HEK293 (cell line): ENCODE measurements at regions not wholly inside any gene's neighbourhood (a gene's known extent, or its start where the extent isn't known, plus 50 kb on each side); places are given as distances from the start of the nearest gene placed in this dataset.

ENCODE experiments used
- CTCF ChIA-PET: fragments of 350-600 bp; formaldehyde crosslinking; extraction: SDS; loops from one replicate; lab custom pipeline; 2021; ENCODE audit warnings: antibody characterized with exemption; lab: Yijun Ruan, JAX
- POLR2A ChIA-PET: fragments of 300-600 bp; formaldehyde crosslinking; extraction: SDS; loops from one replicate; lab custom pipeline; 2020; ENCODE audit warnings: antibody characterized with exemption, inconsistent platforms; lab: Yijun Ruan, JAX
- H3K27ac ChIP-seq: fragments of 200-500 bp; sonication (Bioruptor generic); 2 replicates; pipeline ENCODE4 v1.5.1; 2014; ENCODE audit warnings: low read depth, low read length, control low read depth, inconsistent platforms; ENCODE audit errors: extremely low read depth
- H3K36me3 ChIP-seq, 2 experiments: fragments of 200-500 bp in 1 of 2; sonication (Bioruptor generic) in 1 of 2; 1 replicate in 1 of 2; 2 replicates in 1 of 2; pipeline ENCODE4 v1.5.1; 2014 to 2017; ENCODE audit warnings: inconsistent platforms in 2 of 2, low read length in 2 of 2; ENCODE audit not compliant: control insufficient read depth in 2 of 2, insufficient read depth in 1 of 2
- H3K4me1 ChIP-seq: fragments of 200-500 bp; sonication (Bioruptor generic); 2 replicates; pipeline ENCODE4 v1.5.1; 2014; ENCODE audit warnings: mild to moderate bottlenecking, low read length, inconsistent platforms; ENCODE audit not compliant: control insufficient read depth, insufficient read depth
- H3K4me3 ChIP-seq: 2 replicates; pipeline ENCODE4 v1.5.1; 2011; ENCODE audit warnings: low read depth, mild to moderate bottlenecking, control low read depth, low read length, moderate library complexity
- H3K9me3 ChIP-seq: fragments of 200-500 bp; sonication (Bioruptor generic); 2 replicates; pipeline ENCODE4 v1.5.1; 2014; ENCODE audit warnings: low read depth, low read length, inconsistent platforms; ENCODE audit not compliant: control insufficient read depth, insufficient read depth
- ATF2 ChIP-seq: fragments of 450-650 bp; formaldehyde crosslinking; IDR thresholded peaks from 2 replicates; pipeline ENCODE4 v1.5.1; 2016; ENCODE audit warnings: missing biosample characterization, missing genetic modification characterization, low read depth
- BCL11A ChIP-seq: fragments of 450-650 bp; formaldehyde crosslinking; IDR thresholded peaks from 2 replicates; pipeline ENCODE4 v1.5.1; 2016; ENCODE audit warnings: low read depth, missing biosample characterization, missing genetic modification characterization
- EGR2 ChIP-seq: fragments of 450-650 bp; formaldehyde crosslinking; IDR thresholded peaks from 2 replicates; pipeline ENCODE4 v1.5.1; 2016; ENCODE audit warnings: low read depth, missing biosample characterization, missing genetic modification characterization
- ELK4 ChIP-seq: IDR thresholded peaks from 2 replicates; pipeline ENCODE4 v1.6.1; 2011; ENCODE audit warnings: mild to moderate bottlenecking, low read depth, low read length, borderline replicate concordance
- PRDM4 ChIP-seq: fragments of 450-650 bp; formaldehyde crosslinking; IDR thresholded peaks from 2 replicates; pipeline ENCODE4 v1.5.1; 2017; ENCODE audit warnings: missing biosample characterization, missing genetic modification characterization
- SP3 ChIP-seq: fragments of 450-650 bp; formaldehyde crosslinking; IDR thresholded peaks from 2 replicates; pipeline ENCODE4 v1.5.1; 2016; ENCODE audit warnings: missing biosample characterization, missing genetic modification characterization
- YY1 ChIP-seq: fragments of 450-650 bp; formaldehyde crosslinking; IDR thresholded peaks from 2 replicates; pipeline ENCODE4 v1.5.1; 2018; ENCODE audit warnings: missing biosample characterization, missing genetic modification characterization
- ZBTB20 ChIP-seq: fragments of 450-650 bp; formaldehyde crosslinking; IDR thresholded peaks from 2 replicates; pipeline ENCODE4 v1.5.1; 2016; ENCODE audit warnings: missing biosample characterization, missing genetic modification characterization
- ZIC2 ChIP-seq: fragments of 450-650 bp; formaldehyde crosslinking; IDR thresholded peaks from 2 replicates; pipeline ENCODE4 v1.5.1; 2016; ENCODE audit warnings: missing biosample characterization, missing genetic modification characterization
- ZNF148 ChIP-seq: fragments of 450-650 bp; formaldehyde crosslinking; IDR thresholded peaks from 2 replicates; pipeline ENCODE4 v1.5.0; 2017; ENCODE audit warnings: missing biosample characterization, missing genetic modification characterization, borderline replicate concordance
- ZNF202 ChIP-seq: fragments of 450-650 bp; formaldehyde crosslinking; IDR thresholded peaks from 2 replicates; pipeline ENCODE4 v1.5.1; 2016; ENCODE audit warnings: missing biosample characterization, missing genetic modification characterization, borderline replicate concordance
- ZNF391 ChIP-seq: fragments of 450-650 bp; formaldehyde crosslinking; IDR thresholded peaks from 2 replicates; pipeline ENCODE4 v1.5.1; 2016; ENCODE audit warnings: low read depth, missing biosample characterization, missing genetic modification characterization, borderline replicate concordance
- ZNF394 ChIP-seq: fragments of 450-650 bp; formaldehyde crosslinking; IDR thresholded peaks from 2 replicates; pipeline ENCODE4 v1.5.1; 2016; ENCODE audit warnings: missing biosample characterization, missing genetic modification characterization, mild to moderate bottlenecking, moderate library complexity, borderline replicate concordance
- ZSCAN4 ChIP-seq: fragments of 450-650 bp; formaldehyde crosslinking; IDR thresholded peaks from 2 replicates; pipeline ENCODE4 v1.5.1; 2017; ENCODE audit warnings: missing biosample characterization, missing genetic modification characterization

GRCh38 chr15:70400766-70401541 lies 303.2 kb upstream of the TLE3 start:
- Histone ChIP-seq H3K4me1 (no peaks in the 10 kb centered on the region), H3K9me3 (no peaks in the 10 kb centered on the region), H3K27ac (no peak overlapping the region), H3K4me3 (no peak overlapping the region), H3K36me3 (no peaks in the 10 kb centered on the region)
- CTCF ChIA-PET, result interaction anchor here (0.5 to 1.2 kb wide), 2 partner anchors 66 to 87 kb away, joined by 3 read pairs; no protein-coding TSS in a partner anchor
- no peak for TF ChIP-seq ELK4
- peak; percentile 97 for TF ChIP-seq ZIC2
- no peak for TF ChIP-seq ATF2 (tag by site-specific recombination)
- POLR2A ChIA-PET, result no interaction called here

- CTCF ChIA-PET, result no interaction called here
- Histone ChIP-seq H3K4me1 (no peaks in the 10 kb centered on the region), H3K4me3 (no peak overlapping the region), H3K27ac (no peak overlapping the region), H3K36me3 (no peaks in the 10 kb centered on the region), H3K9me3 (no peaks in the 10 kb centered on the region)
- TF ChIP-seq SP3 (tag by site-specific recombination) (no peak), ZNF391 (tag by site-specific recombination) (no peak), YY1 (tag by site-specific recombination) (no peak), ZNF202 (no peak), BCL11A (tag by site-specific recombination) (no peak), ZBTB20 (tag by site-specific recombination) (0 out of 2 replicates have a peak, but pooled peaks have one; percentile 9), ZSCAN4 (tag by site-specific recombination) (no peak), EGR2 (tag by site-specific recombination) (no peak), ZNF148 (no peak), ZNF394 (tag by site-specific recombination) (no peak), PRDM4 (peak; percentile 57)
- TF ChIP-seq, all 188 proteins: peak for 2
- POLR2A ChIA-PET, result no interaction called here
These were observed 301.5 kb upstream of the TLE3 start for GRCh38 chr15:70399204-70399603.
